Choroid plexus epithelial cell (primary cell): ENCODE measurements at regions not wholly inside any gene's neighbourhood (a gene's known extent, or its start where the extent isn't known, plus 50 kb on each side); places are given as distances from the start of the nearest gene placed in this dataset.
"Not testable (repeated sequence)": the region's sequence is repeated elsewhere in the genome, so short reads cannot be mapped to it uniquely, and the experiment has no call there.

Experiments
- DNase-seq: peaks from one replicate; pipeline ENCODE4 v3.0.0-alpha.2; 2010; ENCODE audit warnings: low read depth
- H3K4me3 ChIP-seq: 2 replicates; pipeline ENCODE4 v1.5.1; 2011; ENCODE audit warnings: low read depth, mild to moderate bottlenecking, control low read depth, low read length, moderate library complexity
- CTCF ChIP-seq: conservative IDR thresholded peaks from 2 replicates; pipeline ENCODE4 v1.5.1; 2011; ENCODE audit warnings: low read depth, mild to moderate bottlenecking, control low read depth, inconsistent platforms, low read length, moderate library complexity

- H3K4me3 ChIP-seq, DNase-seq: not testable (repeated sequence)
Observed at GRCh38 chr2:97431169-97431725, 158.4 kb downstream of the ANKRD36B start.

DNA sequence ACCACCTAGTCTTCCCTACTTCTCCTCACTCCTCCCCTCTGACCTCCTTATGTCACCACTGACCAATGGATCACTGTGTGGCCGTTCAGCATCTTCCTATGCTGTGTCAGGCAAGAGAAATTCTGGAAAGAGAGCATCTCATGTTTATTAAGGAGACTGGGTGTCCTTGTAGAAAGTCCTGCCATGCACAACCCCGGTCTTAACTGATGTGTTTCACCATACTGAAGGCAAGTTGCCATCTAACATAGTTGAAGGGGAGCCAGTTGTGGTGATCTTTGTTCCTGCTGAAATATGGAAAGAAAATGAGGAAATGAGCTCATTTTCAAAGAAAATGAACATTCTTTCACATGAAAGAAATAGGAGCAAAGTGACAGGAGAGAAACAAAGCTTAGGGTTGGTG is 167.3 kb downstream of the ANKRD36B start:
- not testable (repeated sequence) for H3K4me3 ChIP-seq, DNase-seq

GRCh38 chr2:97406340-97406739 is 183.3 kb downstream of the ANKRD36B start:
- not testable (repeated sequence) for H3K4me3 ChIP-seq, DNase-seq

DNA sequence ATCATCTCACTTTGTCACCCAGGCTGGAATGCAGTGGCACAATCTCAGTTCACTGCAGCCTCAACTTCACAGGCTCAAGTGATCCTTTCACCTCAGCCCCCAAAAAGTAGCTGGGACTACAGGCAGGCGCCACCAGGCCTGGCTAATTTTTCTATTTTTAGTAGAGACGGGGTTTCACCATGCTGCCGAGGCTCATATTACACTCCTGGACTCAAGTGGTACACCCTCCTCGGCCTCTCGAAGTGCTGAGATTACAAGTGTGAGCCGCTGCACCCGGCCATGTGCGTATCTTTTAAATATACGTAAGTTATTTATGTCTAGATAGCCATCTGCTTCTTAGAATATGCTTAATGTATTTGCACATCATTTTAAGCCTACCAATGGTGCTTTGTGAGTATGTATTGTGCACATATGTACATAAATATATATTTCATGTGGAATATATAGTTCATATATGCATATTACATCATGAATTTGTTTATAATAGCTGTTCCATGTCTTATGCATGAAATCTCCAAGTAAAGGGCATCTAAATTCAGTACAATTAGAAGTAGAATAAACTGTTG is 184.4 kb downstream of the ANKRD36B start:
- not testable (repeated sequence) for DNase-seq, H3K4me3 ChIP-seq

DNA sequence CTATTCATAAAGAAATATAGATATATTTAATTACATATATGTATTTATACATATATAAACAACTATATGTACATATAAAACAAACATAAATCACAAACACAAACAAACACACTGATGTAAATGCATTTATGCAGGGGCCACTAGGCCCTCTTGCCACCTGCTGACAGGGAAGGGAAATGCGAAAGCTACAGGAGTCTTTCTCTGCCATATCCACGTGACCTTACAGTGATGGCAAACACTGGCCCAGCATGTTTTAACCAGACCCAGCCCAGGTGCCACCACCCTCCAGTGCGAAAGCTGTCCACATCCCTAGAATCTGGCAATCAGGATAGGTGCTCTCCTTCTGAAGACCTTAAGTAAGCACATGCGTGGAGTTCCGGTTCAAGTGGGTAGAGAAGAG is 187.0 kb downstream of the ANKRD36B start:
- not testable (repeated sequence) for H3K4me3 ChIP-seq, DNase-seq

DNA sequence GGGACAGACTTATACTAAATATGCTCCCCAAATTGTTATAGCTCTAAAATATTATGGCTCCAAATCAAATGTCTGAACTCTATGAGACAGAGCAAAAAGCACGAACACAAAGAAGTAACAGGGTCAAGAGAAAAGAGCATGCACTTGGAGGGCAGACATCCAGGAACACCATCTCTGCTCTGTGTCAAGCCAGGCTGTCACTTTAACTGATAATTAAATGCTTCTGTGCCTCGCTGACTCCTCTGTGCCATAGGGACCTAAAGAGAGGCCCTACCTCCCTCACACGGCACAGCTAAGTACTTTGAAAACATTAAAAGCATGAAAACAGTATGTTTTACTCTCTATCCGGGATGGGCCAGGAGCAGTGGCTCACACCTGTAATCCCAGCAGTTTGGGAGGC is 194.0 kb downstream of the ANKRD36B start:
- DNase-seq, H3K4me3 ChIP-seq: not testable (repeated sequence)

DNA sequence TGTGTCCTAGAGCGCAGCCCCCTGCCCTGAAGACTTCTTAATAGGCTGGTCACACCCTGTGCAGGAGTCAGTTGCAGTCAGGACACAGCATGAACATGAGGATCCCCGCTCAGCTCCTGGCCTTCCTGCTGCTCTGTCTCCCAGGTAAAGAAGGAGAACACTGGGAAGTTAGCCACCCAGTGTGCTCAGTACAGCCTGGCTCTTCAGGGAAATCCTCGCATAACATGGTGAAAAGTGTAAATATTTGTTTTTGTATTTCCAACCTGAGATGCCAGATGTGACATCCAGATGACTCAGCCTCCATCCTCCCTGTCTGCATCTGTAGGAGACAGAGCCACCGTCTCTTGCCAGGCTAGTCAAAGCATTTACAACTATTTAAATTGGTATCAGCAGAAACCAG is 203.9 kb downstream of the ANKRD36B start:
- H3K4me3 ChIP-seq, DNase-seq: not testable (repeated sequence)

DNA sequence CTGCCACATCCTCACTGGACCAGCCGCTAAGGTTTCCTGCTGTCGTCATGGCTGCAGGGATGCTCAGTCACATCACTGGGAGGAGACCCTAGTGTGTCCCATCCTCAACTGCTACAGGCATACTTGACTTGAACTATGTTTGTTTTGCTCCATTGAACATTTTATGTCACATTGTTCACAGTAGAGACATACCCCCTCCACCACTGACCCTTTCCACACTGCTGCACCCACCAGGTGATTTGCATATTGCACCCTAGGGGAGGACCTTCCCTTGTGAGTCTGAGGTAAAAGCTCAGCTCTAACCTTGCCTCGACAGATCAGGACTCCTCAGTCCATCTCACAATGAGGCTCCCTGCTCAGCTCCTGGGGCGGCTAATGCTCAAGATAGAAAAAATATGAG is 213.8 kb downstream of the ANKRD36B start:
- not testable (repeated sequence) for H3K4me3 ChIP-seq, DNase-seq

DNA sequence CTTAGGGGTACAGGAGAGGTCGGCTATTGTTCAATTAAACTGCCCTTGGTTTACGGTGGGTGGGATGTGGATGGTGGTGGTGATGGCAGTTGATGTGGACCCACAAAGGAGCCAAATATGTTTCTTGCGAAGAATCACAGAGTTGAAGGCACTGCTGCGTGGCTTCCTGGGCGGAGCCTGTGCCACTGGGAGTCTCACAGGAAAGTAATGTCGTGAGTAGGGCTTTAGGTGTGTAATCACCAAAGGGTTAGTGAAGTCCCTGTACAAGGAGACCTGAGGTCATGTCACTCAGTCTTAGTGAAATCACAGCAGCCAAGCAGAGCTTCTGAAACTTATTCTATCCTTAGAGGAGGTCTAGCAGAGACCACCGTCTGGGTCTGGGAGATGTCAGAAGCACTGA is 215.3 kb downstream of the ANKRD36B start:
- DNase-seq, H3K4me3 ChIP-seq: not testable (repeated sequence)

- DNase-seq, H3K4me3 ChIP-seq: not testable (repeated sequence)
Observed at GRCh38 chr2:97363159-97363558, 226.5 kb downstream of the ANKRD36B start.

DNA sequence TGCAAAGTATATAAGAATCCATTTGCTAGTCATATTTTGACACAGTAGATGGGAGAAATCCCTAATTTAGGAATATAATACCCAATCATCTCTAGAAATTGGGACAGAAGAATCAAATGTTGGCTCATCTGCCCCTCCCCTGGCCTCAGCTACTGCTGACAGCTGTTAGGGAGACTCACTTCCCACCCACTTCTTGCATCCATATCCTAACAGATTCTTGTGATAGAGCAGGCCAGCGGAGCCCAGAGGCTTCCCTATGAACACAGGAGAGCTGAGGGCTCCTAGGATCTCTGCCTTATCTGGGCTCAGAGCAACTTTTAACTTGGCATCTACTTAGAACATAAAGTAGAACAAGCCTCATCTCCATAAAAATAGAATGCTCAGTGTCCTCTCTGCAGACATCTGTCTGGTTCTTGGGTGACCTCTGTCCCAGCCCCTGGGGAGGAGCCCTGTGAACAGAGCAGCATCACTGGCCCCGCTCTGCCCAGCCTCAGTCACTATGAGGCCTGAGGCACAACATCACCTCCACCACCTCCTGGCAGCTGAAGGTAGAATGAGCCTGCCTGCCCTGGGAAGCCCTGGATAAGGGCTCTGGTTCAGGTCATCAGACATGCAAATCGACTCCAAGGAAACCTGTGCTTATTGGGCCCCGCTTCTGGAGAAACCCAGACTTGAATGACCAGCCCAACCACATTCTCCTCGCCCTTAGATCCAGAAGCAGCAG is 229.7 kb downstream of the ANKRD36B start:
- TF ChIP-seq CTCF = no peak

DNA sequence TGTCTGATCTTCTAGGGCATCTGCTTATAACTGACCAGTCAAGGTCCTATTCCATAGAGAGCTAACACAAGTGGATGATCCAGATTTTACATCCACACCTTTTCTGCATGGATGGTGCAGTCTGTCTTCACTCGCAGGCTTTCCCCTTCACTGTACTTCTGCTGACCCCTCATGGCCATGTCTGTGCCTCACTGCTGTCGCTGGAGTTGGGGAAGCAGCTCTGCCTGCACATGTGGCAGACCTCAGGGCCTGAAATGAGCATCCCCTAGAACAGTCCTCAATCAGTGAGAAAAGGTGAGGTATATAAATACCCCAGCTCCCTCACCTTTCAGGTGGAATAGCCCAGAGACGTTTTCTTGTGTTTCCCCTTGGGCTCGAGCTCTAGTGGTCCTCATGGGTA is 233.8 kb downstream of the ANKRD36B start:
- no peak overlapping the region for H3K4me3 ChIP-seq
- peak; percentile 3 for DNase-seq
- peak; percentile 16 for TF ChIP-seq CTCF

More for the DNA sequence above, 229.7 kb downstream of the ANKRD36B start:
- no peak overlapping the region for H3K4me3 ChIP-seq
- no peak for DNase-seq

GRCh38 chr2:97355176-97355575 is 234.5 kb downstream of the ANKRD36B start:
- peak; percentile 4 for DNase-seq
- H3K4me3 ChIP-seq = no peak overlapping the region

More at GRCh38 chr2:97355176-97355575, 234.5 kb downstream of the ANKRD36B start:
- no peak for TF ChIP-seq CTCF
